A673 (cell line): ENCODE measurements at regions not wholly inside any gene's neighbourhood (a gene's known extent, or its start where the extent isn't known, plus 50 kb on each side); places are given as distances from the start of the nearest gene placed in this dataset.

Source experiments
- CTCF ChIP-seq: fragments of 300-800, 200-600 bp; sonication (generic); conservative IDR thresholded peaks from 2 replicates; pipeline ENCODE4 v1.5.1; 2017; ENCODE audit warnings: low read depth, mild to moderate bottlenecking, antibody characterized with exemption, low read length, moderate library complexity, mixed read lengths
- EZH2 ChIP-seq: fragments of 200-600 bp; sonication (generic); IDR thresholded peaks from 2 replicates; pipeline ENCODE4 v1.6.1; 2017; ENCODE audit warnings: borderline replicate concordance, low read depth, mild to moderate bottlenecking, mixed read lengths, antibody characterized with exemption, low read length; ENCODE audit not compliant: poor library complexity, severe bottlenecking

GRCh38 chr11:79514290-79514689 lies 73.5 kb upstream of the TENM4 start:
- TF ChIP-seq CTCF, result no peak
- no peak for TF ChIP-seq EZH2
